ENCODE measurements at regions not wholly inside any gene's neighbourhood (a gene's known extent, or its start where the extent isn't known, plus 50 kb on each side); places are given as distances from the start of the nearest gene placed in this dataset.

- no peak for DNase-seq (ENCODE audit: low read depth)
- H3K4me3 ChIP-seq (ENCODE audit: low read depth, low read length), result no peak overlapping the region
- no peak for TF ChIP-seq CTCF (IDR thresholded peaks at IDR 0.05; ENCODE audit: low read depth, low read length)
- TF ChIP-seq MYC (IDR thresholded peaks at IDR 0.05; ENCODE audit: low read depth, low read length), result no peak
- TF ChIP-seq MAX (IDR thresholded peaks at IDR 0.05; ENCODE audit: low read depth, low read length), result no peak
- no peak for TF ChIP-seq POLR2A (IDR thresholded peaks at IDR 0.05; ENCODE audit: extremely low read depth, insufficient read length)
Observed at GRCh38 chr1:117275055-117275454, 64.3 kb upstream of the VTCN1 start.

GRCh38 chr1:117271959-117272358 lies 61.2 kb upstream of the VTCN1 start:
- H3K4me3 ChIP-seq (ENCODE audit: low read depth, low read length), result no peak overlapping the region
- no peak for DNase-seq (ENCODE audit: low read depth)
- TF ChIP-seq MAX (IDR thresholded peaks at IDR 0.05; ENCODE audit: low read depth, low read length), result no peak
- TF ChIP-seq CTCF (IDR thresholded peaks at IDR 0.05; ENCODE audit: low read depth, low read length), result no peak

- TF ChIP-seq MAX (IDR thresholded peaks at IDR 0.05; ENCODE audit: low read depth, low read length), result no peak
- no peak for TF ChIP-seq CTCF (IDR thresholded peaks at IDR 0.05; ENCODE audit: low read depth, low read length)
- no peak for TF ChIP-seq MYC (IDR thresholded peaks at IDR 0.05; ENCODE audit: low read depth, low read length)
- TF ChIP-seq POLR2A (IDR thresholded peaks at IDR 0.05; ENCODE audit: extremely low read depth, insufficient read length), result no peak
- no peak overlapping the region for H3K4me3 ChIP-seq (ENCODE audit: low read depth, low read length)
- DNase-seq (ENCODE audit: low read depth), result no peak
Observed at GRCh38 chr1:117271129-117271528, 60.4 kb upstream of the VTCN1 start.

GRCh38 chr1:117270679-117271078 lies 60.0 kb upstream of the VTCN1 start:
- TF ChIP-seq MAX (IDR thresholded peaks at IDR 0.05; ENCODE audit: low read depth, low read length) (no peak), POLR2A (IDR thresholded peaks at IDR 0.05; ENCODE audit: extremely low read depth, insufficient read length) (no peak), MYC (IDR thresholded peaks at IDR 0.05; ENCODE audit: low read depth, low read length) (no peak), CTCF (IDR thresholded peaks at IDR 0.05; ENCODE audit: low read depth, low read length) (no peak)
- DNase-seq (ENCODE audit: low read depth), result no peak

GRCh38 chr1:117268535-117269455 lies 58.1 kb upstream of the VTCN1 start:
- TF ChIP-seq POLR2A (IDR thresholded peaks at IDR 0.05; ENCODE audit: extremely low read depth, insufficient read length), result no peak
- no peak for TF ChIP-seq MAX (IDR thresholded peaks at IDR 0.05; ENCODE audit: low read depth, low read length)
- no peak for TF ChIP-seq MYC (IDR thresholded peaks at IDR 0.05; ENCODE audit: low read depth, low read length)
- TF ChIP-seq CTCF (IDR thresholded peaks at IDR 0.05; ENCODE audit: low read depth, low read length), result no peak
- DNase-seq (ENCODE audit: low read depth), result no peak
- H3K4me3 ChIP-seq (ENCODE audit: low read depth, low read length), result no peak overlapping the region

More at GRCh38 chr1:117270679-117271078, 60.0 kb upstream of the VTCN1 start:
- H3K4me3 ChIP-seq (ENCODE audit: low read depth, low read length), result no peak overlapping the region

All from NB4 (cell line).